Progenitor cell of endocrine pancreas (in vitro differentiated cells): ENCODE measurements at regions not wholly inside any gene's neighbourhood (a gene's known extent, or its start where the extent isn't known, plus 50 kb on each side); places are given as distances from the start of the nearest gene placed in this dataset.

ENCODE experiments used
- DNase-seq: peaks from one replicate; pipeline ENCODE4 v3.0.0; 2021; ENCODE audit warnings: low spot score; ENCODE audit not compliant: unreplicated experiment
- H3K27ac Mint-ChIP-seq: 2 replicates; pipeline ENCODE4 v1.8.0; 2021; ENCODE audit warnings: mild to moderate bottlenecking, moderate library complexity, mixed read lengths
- H3K27me3 Mint-ChIP-seq: 2 replicates; pipeline ENCODE4 v1.8.0; 2021; ENCODE audit warnings: mixed read lengths
- H3K36me3 Mint-ChIP-seq: 2 replicates; pipeline ENCODE4 v1.8.0; 2022; ENCODE audit warnings: mixed read lengths; ENCODE audit not compliant: insufficient read depth
- H3K4me1 Mint-ChIP-seq: 2 replicates; pipeline ENCODE4 v1.8.0; 2021; ENCODE audit warnings: low read depth, mixed read lengths
- H3K4me3 Mint-ChIP-seq: 2 replicates; pipeline ENCODE4 v1.8.0; 2021; ENCODE audit warnings: low read depth, mild to moderate bottlenecking, moderate library complexity, mixed read lengths
- H3K9me3 Mint-ChIP-seq: 2 replicates; pipeline ENCODE4 v1.8.0; 2021; ENCODE audit warnings: low read depth, mixed read lengths
- TF ChIP-seq, protein P1 (sequence below): fragments of 200-600 bp; sonication (generic); IDR thresholded peaks from one replicate; pipeline ENCODE4 v1.5.0; 2021; ENCODE audit warnings: antibody characterized with exemption, mild to moderate bottlenecking; ENCODE audit not compliant: unreplicated experiment

DNA sequence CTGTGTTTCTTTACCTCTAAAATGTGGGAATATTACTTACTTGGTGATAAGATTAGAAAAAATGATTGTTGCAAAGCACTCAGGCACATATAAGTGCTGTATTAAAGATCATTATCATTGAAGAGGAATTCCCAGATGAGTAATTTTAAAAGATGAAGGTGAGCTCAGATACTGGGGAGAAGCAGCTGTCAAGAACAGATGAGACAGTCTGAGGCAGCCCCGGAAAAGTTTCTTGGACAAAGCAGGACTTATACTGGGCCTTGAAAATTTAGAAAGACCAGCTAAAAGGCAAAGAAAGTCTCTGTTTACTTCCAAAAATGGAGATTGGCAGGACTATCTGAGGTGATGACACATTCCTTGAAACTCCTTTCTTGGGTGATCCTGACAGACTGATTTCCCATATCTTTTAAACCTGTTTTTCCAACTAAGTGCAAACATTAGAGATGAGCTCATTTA is 93.8 kb upstream of the MARCKS start:
- DNase-seq, result no peak
- Mint-ChIP-seq H3K27ac (no peak overlapping the region), H3K9me3 (no peaks in the 10 kb centered on the region), H3K4me1 (peaks cover 2% of the 10 kb centered on the region), H3K4me3 (no peak overlapping the region), H3K27me3 (peaks cover 14% of the 10 kb centered on the region), H3K36me3 (no peaks in the 10 kb centered on the region)
- TF ChIP-seq, protein P1, sequence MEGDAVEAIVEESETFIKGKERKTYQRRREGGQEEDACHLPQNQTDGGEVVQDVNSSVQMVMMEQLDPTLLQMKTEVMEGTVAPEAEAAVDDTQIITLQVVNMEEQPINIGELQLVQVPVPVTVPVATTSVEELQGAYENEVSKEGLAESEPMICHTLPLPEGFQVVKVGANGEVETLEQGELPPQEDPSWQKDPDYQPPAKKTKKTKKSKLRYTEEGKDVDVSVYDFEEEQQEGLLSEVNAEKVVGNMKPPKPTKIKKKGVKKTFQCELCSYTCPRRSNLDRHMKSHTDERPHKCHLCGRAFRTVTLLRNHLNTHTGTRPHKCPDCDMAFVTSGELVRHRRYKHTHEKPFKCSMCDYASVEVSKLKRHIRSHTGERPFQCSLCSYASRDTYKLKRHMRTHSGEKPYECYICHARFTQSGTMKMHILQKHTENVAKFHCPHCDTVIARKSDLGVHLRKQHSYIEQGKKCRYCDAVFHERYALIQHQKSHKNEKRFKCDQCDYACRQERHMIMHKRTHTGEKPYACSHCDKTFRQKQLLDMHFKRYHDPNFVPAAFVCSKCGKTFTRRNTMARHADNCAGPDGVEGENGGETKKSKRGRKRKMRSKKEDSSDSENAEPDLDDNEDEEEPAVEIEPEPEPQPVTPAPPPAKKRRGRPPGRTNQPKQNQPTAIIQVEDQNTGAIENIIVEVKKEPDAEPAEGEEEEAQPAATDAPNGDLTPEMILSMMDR, result no peak

DNA sequence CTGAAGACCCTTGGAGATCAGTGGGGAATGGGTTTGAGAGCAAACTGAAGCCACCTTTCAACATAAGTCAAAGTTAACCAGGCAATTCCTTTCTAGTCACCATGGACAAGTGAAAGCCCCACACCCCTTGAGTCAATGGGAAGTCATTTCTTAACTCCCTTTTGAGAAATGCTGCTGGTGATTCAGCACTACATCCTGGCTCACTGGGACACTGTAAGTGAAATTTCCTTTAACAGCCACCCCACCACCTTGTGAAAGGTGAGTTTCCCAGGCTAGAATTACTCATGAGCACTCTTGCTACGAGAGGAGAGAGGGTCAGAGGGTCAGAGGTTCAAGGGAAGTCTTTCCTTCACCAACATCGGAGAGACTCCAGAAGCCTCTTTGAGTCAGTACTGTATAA is 93.3 kb upstream of the MARCKS start:
- DNase-seq, result no peak
- H3K36me3 Mint-ChIP-seq, result no peaks in the 10 kb centered on the region
- H3K4me3 Mint-ChIP-seq, result no peak overlapping the region
- H3K9me3 Mint-ChIP-seq, result no peaks in the 10 kb centered on the region
- H3K27ac Mint-ChIP-seq, result no peak overlapping the region
- peaks cover 14% of the 10 kb centered on the region for H3K27me3 Mint-ChIP-seq
- peaks cover 2% of the 10 kb centered on the region for H3K4me1 Mint-ChIP-seq
- TF ChIP-seq, protein P1, result no peak

DNA sequence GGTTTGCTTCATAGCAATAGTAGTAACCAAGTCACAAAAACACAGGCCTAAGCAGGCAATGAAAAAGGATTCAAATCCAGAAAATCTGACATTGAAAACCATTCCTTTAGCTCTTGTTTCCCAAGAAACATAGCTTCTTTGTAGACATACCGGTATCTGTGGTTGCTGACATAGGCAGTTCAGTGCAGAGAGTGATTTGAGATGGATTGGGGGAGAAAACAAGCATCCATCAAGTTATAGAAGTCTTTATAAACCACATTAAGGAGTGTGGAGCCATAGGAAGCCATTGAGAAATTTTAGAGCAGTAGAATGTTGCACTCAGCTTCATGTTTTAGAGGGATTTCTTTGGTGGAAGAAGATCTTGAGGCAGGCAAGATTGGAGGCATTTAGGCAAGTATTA is 91.2 kb upstream of the MARCKS start:
- Mint-ChIP-seq H3K4me1 (peaks cover 2% of the 10 kb centered on the region), H3K36me3 (no peaks in the 10 kb centered on the region)

DNA sequence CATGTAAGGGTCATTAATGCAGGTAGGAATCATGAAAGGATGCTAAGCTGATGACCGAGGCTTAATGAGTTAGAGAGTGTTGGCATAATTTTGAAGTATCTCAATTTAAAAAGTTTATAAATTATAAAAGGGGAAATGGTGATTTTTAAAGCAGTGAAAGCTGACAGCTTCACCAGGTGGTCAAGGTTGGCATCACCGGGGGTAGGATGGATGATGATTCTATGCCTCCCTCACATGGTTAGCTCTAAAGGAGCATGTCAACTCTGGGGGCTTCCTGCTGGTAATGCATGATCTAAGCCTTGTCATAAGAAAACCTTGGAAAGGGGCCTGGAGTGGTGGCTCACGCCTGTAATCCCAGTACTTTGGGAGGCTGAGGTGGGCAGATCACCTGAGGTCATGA is 89.2 kb upstream of the MARCKS start:
- DNase-seq, result no peak
- H3K4me1 Mint-ChIP-seq, result peaks cover 1% of the 10 kb centered on the region
- peaks cover 14% of the 10 kb centered on the region for H3K27me3 Mint-ChIP-seq
- TF ChIP-seq, protein P1, result no peak
- no peak overlapping the region for H3K27ac Mint-ChIP-seq
- no peaks in the 10 kb centered on the region for H3K9me3 Mint-ChIP-seq
- H3K4me3 Mint-ChIP-seq, result no peak overlapping the region
- no peaks in the 10 kb centered on the region for H3K36me3 Mint-ChIP-seq

More for the DNA sequence above, 91.2 kb upstream of the MARCKS start:
- no peak overlapping the region for H3K27ac Mint-ChIP-seq
- H3K4me3 Mint-ChIP-seq, result no peak overlapping the region
- H3K9me3 Mint-ChIP-seq, result no peaks in the 10 kb centered on the region
- DNase-seq, result no peak
- TF ChIP-seq, protein P1, result no peak
- peaks cover 17% of the 10 kb centered on the region for H3K27me3 Mint-ChIP-seq

DNA sequence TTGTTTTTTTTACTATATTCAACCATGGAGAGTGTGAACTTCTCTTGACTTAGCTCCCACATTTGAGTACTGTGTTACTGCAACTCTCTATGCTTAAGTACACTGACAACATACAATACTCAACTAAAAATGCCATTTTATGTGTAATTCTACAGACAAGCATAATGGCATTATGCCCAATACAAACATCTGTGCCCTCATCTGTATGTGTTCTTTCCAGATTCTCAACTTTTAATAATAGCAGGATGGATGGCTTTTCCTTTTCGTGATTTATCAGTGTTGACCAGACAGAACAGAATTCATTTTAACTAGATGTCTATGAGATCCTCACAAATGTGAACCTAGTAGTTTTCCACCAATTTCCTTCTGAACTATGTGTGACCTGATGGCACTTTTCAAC is 84.2 kb upstream of the MARCKS start:
- TF ChIP-seq, protein P1, result no peak

More for the DNA sequence above, 84.2 kb upstream of the MARCKS start:
- no peak for DNase-seq
- H3K4me3 Mint-ChIP-seq, result no peak overlapping the region
- H3K36me3 Mint-ChIP-seq, result no peaks in the 10 kb centered on the region
- peaks cover 10% of the 10 kb centered on the region for H3K27me3 Mint-ChIP-seq
- no peaks in the 10 kb centered on the region for H3K9me3 Mint-ChIP-seq
- peaks cover 11% of the 10 kb centered on the region for H3K4me1 Mint-ChIP-seq
- H3K27ac Mint-ChIP-seq, result no peak overlapping the region
